DMS 273 (cell line): ENCODE measurements at regions not wholly inside any gene's neighbourhood (a gene's known extent, or its start where the extent isn't known, plus 50 kb on each side); places are given as distances from the start of the nearest gene placed in this dataset.

Experiments
- DNase-seq: peaks from one replicate; lab custom pipeline; 2025; ENCODE audit not compliant: unreplicated experiment; lab: John Stamatoyannopoulos, UW

DNA sequence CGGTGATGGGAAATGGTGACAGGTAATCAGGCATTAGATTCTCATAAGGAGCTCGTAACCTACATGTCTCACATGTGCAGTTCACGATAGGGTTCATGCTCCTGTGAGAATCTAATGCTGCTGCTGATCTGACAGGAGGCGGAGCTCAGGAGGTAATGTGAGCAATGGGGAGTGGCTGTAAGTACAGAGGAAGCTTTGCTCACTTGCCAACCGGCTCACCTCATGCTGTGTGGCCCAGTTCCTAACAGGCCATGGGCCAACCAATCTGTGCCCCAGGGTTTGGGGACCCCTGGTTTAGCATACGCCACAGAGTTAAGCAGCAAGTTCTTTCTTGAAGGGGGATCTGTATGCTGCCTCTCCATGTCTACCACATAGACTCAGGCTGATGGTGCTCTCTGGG, 133.1 kb downstream of the IQUB start:
- no peak for DNase-seq

- DNase-seq: no peak
Measured at GRCh38 chr7:123400196-123400595, 134.2 kb downstream of the IQUB start.

GRCh38 chr7:123398921-123399320, 135.5 kb downstream of the IQUB start:
- DNase-seq: no peak

DNA sequence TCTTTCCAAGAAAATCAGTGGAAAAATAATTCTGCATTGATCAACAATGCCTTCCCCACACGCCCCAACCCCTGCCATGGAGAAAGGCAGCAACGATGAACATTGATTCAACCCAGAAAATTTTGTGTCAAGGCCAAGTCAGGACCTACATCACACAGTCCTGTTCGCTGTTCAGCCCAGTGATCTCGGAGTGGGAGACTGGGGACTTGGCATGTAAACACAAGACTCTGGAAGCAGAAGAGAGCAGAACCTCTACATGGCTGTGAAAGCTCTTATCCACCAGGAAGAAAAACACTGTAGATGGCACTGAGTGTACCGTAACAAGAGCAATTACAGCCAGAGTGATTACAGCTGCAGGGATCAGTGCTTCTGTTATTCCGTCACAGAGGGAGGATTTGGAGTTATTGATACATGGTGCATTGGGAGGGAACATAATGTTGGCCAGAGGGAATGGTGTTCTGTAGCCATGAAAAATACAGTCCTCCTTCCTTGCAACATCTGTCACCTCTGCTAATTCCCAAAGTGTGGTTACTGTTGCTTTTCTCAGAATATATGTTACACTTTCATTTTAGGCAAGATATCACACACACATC, 136.6 kb downstream of the IQUB start:
- no peak for DNase-seq

GRCh38 chr7:123393623-123394022, 140.8 kb downstream of the IQUB start:
- no peak for DNase-seq

DNA sequence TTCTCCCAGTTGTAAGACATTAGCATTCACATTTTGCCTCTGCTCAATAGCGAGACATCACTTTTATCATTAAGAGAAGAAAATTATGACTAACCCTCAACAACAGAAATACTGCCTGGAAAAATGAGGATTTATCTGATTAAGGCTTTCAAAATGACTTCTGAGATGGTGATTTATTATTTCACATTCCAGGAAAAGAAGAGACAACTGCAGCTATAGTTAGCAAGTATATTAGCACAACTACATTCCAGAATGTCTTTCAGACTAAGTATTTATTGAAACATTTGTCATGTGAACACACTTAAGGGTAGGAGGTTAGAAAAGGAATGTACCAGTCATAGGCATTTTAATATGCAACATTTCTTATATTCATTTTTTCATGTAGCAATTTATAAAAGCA, 162.0 kb downstream of the IQUB start:
- DNase-seq: no peak

- DNase-seq: peak; percentile 72
Measured at GRCh38 chr7:123367484-123368122, 166.8 kb downstream of the IQUB start.

GRCh38 chr7:123367031-123367430, 167.3 kb upstream of the SLC13A1 start:
- no peak for DNase-seq

- DNase-seq: no peak
Measured at GRCh38 chr7:123366626-123367025, 166.9 kb upstream of the SLC13A1 start.

DNA sequence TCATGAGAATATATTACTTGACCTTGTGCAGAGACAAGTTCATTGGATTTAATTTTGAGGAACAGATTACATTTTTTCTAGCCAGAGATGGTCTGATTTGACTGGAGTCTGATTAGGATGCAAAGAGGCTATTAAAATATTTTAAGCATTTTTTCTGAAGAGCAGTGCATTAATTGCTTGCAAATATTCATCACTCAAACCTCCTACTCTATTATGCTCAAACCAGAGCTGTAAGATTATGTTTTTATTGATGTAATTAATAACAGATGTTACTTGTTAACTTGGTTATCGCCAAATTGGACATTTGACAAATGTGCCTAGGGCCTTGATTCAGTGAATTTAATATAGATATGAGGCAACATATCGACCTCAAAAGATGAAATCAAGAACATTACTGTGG, 160.9 kb upstream of the SLC13A1 start:
- no peak for DNase-seq

DNA sequence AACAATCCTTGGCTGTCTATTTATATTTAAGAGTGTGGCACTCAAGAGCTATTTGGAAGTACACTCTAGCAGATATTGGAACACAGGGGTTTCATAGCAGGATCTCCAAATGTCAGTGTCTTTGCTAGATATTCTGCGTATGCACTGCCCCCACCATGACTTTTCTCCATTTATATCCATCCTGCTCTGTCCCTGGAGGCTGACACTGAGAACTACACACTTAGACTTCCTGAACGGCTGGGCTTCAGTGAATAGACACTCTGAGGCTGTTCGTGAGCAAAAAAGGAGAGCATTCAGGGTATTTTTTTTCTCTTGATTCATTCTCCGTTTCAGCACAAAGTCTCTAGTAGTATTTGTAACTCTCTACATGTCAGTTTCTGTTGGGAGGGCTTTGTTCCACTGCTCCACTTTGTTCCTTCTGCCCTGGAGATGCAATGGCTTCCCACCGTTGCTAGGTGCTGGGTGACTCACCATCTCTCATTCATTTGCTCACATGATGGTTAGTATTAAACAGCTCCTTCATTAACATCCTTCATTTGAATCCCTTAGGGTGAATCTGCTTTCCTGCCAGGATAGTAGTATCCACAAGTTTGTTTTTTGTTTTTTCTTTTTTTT, 155.9 kb upstream of the SLC13A1 start:
- peak; percentile 16 for DNase-seq

DNA sequence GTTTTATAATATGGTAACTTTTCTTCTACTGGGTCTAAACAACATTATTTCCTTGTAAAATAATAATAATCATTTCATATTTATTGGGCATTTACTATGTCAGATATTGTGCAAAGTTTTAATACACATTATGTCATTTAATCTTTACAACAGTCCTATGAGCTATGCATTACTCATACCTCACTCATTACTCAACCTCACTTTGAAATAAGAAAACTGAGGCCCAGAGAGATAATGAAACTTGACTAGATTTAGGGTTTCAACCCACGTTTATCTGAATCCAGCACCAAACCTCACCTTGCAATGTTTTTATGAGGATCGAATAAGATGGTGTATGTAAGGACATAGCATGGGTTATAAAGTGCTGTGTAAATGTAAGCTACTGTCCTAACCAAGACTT, 153.2 kb upstream of the SLC13A1 start:
- DNase-seq: no peak

DNA sequence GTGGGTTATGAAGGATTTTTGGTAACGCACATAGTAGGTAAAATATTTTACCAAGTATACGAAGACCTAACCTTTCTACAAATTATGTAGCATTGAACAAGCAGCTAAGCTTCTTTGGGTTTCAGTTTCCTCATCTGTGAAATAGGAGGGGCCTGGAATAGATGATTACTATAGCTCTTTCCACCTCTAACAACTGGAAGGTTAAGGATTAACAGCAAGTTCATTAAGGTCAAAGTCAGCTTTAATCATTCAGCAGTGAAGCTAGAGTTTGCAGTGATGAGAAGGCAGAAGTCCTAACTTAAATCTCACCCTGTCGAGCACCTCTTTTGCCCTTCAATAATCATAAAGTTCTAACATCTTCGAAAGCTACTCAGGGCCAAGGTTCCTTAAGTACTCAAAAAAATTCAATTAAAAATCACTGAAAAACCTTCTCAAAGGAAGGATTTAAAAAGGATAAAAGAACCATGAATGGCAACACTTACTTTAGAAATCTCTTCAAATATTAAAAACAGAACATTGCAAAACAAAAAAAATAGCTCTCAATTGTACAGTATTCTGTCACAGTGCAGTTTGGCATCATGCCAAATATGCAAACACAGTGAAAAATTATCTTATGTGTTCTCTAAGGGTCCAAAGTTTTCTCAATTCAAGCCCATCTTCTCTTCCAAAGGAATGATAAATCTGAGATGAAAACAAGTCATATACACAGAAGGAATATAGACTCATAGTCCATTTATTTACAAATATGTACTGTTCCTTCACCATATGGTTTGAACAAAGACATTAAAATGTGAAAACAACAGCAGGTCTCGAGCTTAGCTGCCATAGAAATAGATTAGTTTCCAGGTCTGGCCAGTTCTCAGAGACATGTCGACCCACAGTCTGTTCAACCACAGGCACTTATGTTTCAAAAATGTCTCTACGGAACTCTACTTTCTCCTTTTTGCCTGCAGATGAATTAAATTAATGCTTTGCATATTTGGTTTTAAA, 152.0 kb upstream of the SLC13A1 start:
- DNase-seq: peak; percentile 34

DNA sequence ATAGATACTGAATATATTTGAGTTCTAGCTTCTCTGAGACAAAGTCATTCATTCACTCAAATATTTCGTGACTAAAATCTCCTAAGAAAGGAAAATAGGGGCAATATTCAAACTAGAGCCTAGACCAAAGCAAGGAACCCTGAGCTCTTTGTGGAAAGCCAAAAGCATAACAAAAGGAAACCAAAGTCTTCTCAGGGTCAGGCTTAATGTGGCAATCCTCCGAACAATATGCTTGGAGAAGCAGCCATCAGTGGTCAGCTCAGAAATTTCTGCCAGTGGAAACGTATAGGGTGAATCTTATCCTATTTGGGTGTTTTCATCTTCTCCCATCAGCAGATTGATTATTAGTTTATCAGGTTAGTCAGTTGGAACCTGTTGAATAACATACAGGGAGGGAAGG, 151.3 kb upstream of the SLC13A1 start:
- no peak for DNase-seq

DNA sequence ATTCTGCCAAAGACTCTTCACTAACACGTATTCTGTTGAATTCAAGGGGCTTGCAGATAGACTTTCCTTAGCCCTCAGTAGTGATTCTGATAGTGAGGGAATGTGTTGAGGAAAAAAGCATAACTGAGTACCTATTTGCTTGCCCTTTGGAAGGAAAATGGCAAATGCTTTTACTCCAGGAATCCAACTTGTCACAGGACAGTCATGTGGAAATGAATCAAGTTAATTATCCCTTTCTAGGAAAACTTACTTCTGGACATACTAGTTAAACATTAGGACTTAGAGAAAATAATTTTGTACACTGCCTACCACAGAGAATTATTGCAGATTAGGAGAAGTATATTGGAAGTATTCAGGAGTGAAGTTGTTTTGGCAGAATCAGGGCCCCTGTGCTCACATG, 148.9 kb upstream of the SLC13A1 start:
- no peak for DNase-seq

GRCh38 chr7:123346766-123347165, 147.0 kb upstream of the SLC13A1 start:
- DNase-seq: no peak

DNA sequence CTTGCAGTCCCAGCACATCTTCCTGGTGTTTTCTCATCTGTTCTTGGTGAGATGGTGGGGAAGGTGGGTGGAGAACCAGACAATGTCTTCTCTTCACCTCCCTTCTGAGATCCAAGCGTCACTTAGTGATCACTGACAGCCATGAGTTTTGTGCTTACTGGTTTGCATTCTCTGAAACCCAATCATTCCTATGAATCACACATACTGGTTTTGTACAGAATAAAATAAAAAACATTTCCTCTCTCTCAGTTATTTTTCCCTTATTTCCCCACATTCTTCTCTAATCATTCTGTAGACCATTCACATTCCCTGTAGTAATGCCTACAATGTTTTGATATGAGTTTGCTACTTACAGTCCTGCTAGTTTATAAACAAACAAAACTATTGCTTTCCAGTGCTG, 143.8 kb upstream of the SLC13A1 start:
- DNase-seq: no peak

DNA sequence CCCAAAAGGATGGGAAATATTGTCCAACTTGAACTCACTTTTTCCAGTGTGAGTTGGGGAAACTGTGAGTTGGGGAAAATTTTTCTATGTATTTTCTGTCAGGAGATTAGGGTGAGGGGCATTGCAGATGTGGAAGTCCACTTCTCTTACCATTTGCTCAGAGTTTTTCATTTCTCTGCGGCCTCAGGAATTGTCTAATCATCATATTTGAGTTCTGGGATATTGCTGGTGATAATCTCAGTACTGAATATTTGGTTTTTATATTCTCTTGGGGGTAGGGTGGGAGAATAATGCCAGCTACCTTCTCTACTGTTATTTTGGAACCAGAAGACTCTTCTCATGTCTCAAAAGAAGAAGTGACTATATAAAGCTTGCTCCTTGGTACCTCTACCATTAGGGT, 141.3 kb upstream of the SLC13A1 start:
- DNase-seq: no peak

DNA sequence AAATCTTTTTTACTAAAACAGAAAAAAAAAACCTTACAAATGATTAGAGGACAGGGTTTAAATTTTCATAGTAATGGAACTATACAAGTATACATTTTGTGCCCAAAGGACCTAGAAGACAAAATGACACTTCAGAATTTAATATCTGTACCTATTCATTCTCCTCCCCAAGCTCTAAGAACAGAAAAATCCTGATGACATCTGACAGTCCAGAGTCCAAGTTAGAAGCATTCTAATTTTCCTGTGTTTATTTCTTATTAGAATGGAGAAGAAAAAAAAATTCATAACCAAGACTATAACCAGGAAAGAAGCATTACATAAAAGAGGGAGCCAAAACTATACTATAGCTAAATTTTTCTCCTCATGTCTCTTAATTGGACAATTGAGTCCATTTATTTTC, 138.9 kb upstream of the SLC13A1 start:
- DNase-seq: no peak

- no peak for DNase-seq
Measured at GRCh38 chr7:123329988-123330643, 130.3 kb upstream of the SLC13A1 start.

DNA sequence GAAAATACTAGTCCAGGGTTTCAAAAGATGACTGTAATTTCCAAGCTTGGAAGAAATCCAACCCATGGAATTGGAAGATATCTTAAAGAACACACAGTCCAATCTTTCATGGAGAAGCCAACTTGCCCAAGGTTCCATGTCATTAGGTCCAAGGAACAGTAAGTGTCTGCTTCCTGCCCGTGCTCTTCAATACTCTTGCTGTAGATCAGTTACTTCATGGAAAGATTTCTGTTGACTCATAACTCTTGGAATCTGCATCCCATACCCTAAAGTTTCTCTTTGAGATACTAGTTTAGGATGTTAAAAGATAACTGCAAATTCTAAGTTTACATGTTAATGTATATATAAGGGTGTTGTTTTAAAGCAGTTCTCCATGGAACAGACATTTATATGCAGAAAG, 127.9 kb upstream of the SLC13A1 start:
- DNase-seq: no peak
